Endothelial cell of umbilical vein (primary cell): ENCODE measurements at regions not wholly inside any gene's neighbourhood (a gene's known extent, or its start where the extent isn't known, plus 50 kb on each side); places are given as distances from the start of the nearest gene placed in this dataset.

Experiments used
- CTCF ChIP-seq, 2 donors: IDR thresholded peaks; 1 replicate in 1 of 2; 2 replicates in 1 of 2; pipeline ENCODE4 v1.5.1; 2011; ENCODE audit warnings: low read length in 2 of 2, mild to moderate bottlenecking in 2 of 2, moderate library complexity in 2 of 2, control low read depth in 1 of 2, inconsistent platforms in 1 of 2, low read depth in 1 of 2; ENCODE audit not compliant: insufficient read depth in 1 of 2; ENCODE audit errors: extremely low read depth in 1 of 2
- EZH2 ChIP-seq: IDR thresholded peaks from 2 replicates; pipeline ENCODE4 v1.6.1; 2012; ENCODE audit warnings: borderline replicate concordance, low read depth, mild to moderate bottlenecking, moderate library complexity, low read length, inconsistent platforms; ENCODE audit not compliant: severe bottlenecking
- FOS ChIP-seq: IDR thresholded peaks from 2 replicates; pipeline ENCODE4 v1.6.1; 2011; ENCODE audit warnings: mild to moderate bottlenecking, low read length, moderate library complexity, borderline replicate concordance; ENCODE audit not compliant: insufficient read depth
- POLR2A ChIP-seq: IDR thresholded peaks from 2 replicates; pipeline ENCODE4 v1.6.1; 2012; ENCODE audit warnings: low read depth, mild to moderate bottlenecking, control low read depth, low read length
- POLR2AphosphoS5 ChIP-seq: IDR thresholded peaks from 2 replicates; pipeline ENCODE4 v1.6.1; 2012; ENCODE audit warnings: low read depth, mild to moderate bottlenecking, control low read depth, low read length, moderate library complexity; ENCODE audit not compliant: insufficient read depth

GRCh38 chr2:8602809-8603208, 79.0 kb upstream of the ID2 start:
- TF ChIP-seq POLR2A: no peak
- TF ChIP-seq CTCF (IDR thresholded peaks at IDR 0.05; ENCODE audit: extremely low read depth in 1 of 2, insufficient read depth in 1 of 2, low read depth in 1 of 2, low read length in 2 of 2): no peak
- no peak for TF ChIP-seq FOS
- no peak for TF ChIP-seq EZH2
- no peak for TF ChIP-seq POLR2AphosphoS5
